ENCODE measurements at regions not wholly inside any gene's neighbourhood (a gene's known extent, or its start where the extent isn't known, plus 50 kb on each side); places are given as distances from the start of the nearest gene placed in this dataset.
A peak's percentile ranks its signal among the peaks of the same experiment; 100 is the strongest.

DNA sequence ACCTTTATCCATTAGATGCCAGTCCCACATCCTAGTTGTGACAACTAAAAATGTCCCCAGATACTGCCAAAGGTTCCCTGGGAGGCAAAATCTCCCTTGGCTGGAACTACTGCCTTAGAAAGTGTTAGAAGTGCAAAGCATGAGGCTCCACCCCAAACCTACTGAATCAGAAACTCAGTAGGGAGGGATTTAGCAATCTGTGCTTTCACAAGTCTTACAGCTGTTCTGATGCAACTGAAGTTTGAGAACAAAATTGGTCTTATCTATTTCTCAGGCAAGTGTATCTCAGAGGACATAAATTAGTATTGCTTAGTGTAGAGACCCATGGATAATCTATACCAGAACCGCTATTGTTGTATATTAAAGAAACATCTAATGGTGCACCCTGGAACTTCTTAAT, 70.2 kb downstream of the CLDN1 start:
- FAIRE-seq: no peak

DNA sequence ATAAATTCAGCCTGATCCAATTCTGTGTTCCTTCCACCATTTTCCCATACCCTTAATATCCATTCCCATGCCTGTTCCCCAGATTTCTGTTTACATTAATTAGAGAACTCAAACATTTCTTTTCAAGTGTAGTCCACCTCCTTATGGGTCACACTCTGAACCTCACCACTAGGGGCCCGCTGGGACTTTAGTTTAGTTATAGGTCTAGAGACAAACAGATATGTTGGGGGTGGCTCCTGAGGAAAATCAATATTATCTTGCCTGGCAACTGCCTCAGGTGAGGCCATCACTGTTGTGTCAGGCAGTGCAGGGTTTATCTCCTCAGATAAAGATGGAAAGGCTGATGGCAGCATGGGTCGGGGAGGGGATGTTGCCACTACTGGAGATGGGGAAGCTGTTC, 72.8 kb downstream of the CLDN1 start:
- no peak for FAIRE-seq

DNA sequence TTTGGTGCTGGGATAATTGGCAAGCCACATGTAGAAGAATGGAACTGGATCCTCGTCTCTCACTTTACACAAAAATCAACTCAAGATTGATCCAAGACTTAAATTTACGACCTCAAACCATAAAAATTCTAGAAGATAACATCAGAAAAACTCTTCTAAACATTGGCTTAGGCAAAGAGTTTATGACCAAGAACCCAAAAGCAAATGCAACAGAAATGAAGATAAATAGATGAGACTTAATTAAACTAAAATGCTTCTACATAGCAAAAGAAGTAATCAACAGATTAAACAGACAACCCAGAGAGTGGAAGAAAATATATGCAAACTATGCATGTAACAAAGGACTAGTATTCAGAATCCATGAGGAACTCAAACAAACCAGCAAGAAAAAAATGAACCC, 80.1 kb downstream of the CLDN1 start:
- no peak for FAIRE-seq

DNA sequence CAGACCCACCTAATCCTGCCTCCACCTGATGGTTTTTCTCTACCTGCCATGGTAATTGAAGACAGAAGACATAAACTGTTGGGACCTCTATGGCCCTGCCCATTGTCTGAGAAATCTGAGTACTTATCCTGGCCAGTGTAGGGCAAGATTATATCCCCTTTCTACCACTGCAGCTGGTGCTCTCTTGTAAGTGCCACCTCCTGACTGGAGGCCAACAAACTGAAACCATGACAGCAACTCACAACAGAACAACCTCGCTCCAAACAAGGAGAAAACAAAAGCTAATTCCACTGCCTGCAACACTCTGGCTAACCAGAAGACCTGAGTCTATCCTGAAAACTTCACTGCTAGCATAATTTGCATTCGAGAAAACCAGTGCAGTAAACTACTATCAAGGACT, 82.9 kb downstream of the CLDN1 start:
- no peak for FAIRE-seq

DNA sequence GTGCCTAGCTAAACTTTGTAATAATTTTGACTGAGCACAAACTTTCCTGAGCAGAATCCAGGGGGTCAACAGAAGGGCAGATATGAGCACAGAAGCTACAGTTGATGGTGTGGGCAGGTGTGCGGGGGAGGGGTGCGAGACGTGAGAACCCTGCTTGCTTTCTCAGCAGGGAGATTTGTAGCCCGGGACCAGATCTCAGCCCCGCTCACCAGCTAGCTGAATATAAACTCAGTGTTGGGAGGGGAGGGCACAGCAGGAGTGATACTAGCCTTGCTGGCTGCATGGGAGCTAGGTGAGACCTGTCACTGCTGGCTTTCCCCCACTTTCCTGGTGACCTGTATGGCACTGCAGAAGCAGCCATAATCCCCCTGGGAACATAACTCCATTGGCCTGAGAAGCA, 83.4 kb downstream of the CLDN1 start:
- no peak for FAIRE-seq

DNA sequence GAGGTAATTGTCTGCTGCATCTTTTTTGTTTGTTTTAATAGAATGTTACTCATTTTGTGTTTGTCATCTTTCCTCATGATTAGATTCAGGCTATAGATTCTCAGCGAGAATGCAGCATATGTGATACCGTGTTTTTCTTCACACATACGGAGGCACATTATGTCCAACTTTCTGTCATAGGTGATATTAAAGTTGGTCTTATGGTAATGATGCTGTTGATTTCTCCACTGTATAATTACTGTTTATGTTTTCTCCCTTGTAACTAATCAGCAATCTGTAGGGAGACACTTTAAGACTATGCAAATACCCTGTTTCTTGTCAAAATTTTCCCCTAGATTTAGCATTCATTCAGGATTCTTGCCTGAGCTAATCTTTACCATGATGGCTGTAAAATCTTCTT, 87.6 kb downstream of the CLDN1 start:
- no peak for FAIRE-seq

DNA sequence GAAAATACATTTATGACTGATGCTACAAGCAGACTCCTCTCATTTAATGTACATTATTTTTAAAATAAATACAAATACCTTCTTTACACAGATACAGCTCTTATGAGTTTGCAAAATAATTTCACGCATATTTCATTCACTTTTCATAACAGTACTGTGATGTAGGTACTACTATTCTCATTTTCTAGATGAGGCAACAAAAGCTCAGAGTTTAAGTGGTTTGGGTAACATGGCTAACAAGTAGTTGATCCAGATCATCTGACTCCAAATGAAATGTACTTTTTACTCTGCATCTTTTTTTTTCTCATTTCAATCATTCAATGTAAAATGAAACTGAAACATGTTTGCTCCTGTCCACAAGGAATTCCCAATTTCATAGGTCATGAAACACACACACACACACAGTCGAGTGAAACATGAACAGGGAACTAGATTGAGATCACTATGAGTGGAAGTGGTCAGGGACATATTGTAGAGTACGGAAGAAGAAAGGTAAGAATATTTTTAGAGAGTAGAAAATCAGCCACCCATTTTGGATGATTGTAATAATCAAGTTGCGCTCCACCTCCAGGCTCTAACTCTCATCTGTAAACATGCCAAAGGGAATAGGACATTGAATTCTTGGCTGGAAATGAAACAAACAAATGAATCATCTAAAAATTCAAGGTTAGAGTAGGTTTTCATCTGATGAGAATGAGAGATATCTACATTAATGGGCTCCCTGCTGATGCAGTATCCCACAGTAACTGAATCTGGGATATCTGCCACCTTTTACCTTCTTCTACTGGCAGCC, 92.4 kb downstream of the CLDN1 start:
- FAIRE-seq: no peak

DNA sequence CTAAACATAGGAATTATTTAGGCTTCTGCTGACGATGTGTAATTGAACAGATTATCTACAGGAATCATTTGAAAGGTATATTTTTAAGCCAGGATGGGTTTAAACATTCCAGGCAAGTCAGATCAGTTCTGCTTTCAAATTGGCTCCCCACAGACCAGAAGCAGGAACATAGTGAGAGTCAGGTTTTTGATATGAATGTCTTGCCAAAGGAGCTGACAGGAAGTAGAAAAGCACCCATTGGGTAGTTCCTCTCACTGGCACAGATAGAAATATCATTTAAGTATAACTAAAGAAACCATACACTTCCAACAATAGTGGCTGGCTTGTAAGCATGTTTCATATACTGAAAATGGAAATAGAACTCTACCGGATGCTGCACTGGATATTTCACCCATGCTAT, 95.2 kb downstream of the CLDN1 start:
- no peak for FAIRE-seq

DNA sequence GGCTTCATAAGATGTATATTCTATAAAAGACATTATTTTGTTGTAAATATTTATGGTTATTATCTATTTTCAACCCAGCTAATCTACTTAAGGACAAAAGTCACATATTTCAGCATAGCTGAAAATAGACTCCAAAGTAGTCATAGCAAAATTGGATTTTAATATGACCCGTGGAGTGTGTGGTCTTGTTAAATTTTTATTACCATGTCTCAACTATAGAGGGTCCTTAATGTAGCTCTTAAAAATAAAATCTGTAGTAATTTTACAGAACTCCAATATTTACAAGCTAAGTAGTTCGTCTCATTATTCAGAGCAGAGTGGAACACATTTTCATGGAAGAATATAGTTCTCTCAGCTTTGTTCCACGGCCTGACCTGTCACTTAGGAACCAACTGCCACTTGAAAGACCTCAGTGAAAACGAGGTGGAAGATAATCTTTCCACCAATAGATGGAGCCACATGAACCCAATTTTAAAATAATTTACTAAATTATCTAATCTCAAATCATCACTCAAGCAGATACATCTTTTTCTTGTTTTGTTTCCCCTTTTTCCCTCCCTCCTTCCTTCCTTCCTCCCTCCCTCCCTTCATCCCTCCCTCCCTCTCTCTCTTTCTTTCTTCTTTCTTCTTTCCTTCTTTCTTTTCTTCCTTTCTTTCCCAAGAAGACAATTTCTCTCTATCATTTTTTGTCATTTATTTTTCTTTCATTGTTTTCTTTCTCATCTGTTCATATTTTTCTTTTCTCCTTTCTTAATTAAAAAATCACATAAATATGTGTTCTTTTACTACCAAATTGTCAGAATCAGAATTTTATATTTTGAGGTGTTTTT, 97.2 kb downstream of the CLDN1 start:
- FAIRE-seq: peak; percentile 60

DNA sequence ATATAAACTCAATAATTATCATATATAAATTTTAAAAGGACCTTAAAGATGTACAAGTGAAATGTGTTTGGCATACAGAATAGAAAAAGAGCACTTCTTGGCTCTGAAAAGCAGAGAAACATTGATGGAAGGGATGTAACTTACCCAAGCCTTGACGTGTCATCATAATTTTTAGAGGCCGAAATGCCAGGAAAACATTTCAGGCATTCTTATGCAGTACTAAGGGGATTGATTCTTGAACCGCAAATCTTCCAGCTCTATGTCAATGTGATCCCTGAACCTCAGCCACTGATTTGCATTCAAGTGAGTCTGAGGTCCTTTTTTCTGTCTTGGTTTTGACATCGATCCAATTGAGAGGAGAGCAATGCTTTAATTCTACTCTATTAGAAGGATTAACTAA, 97.8 kb downstream of the CLDN1 start:
- FAIRE-seq: no peak

DNA sequence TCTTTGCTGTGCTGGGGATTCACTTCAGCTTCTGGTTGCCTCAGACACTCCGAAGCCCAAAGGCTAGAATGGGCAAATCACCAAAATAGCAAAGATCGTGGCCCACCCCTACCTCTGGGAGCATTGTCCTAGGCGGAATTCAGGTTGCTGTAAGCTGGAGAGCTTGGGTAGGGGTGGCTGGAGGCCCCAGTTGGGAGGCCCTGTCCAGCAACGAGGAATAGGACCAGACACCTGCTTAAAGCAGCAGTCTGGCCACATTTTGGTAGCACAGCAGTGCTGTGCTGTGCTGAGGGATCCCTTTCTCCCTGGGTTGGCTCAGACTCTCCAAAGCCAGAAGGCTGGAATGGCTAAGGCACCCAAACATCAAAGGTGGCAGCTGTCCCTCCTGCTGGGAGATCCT, 99.3 kb downstream of the CLDN1 start:
- no peak for FAIRE-seq

DNA sequence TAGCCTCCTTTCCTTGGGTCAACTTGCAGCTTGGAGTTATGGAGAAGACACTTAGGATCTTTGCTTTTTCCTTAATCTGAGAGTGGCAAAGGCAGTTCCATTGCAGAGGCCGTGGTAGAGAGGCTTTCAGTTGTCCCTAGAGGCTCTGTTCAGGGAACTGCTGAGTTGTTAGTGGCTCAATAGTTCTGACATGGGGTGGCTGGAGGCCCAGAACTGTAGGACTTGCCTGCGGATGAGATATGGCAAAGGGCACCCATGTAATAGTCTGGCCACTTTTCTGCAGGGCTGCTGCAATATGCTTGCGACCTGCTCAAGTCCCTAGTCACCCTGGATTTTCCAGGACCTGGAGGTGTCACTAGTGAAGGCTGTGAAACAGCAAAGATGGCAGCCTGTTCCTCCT, 99.9 kb downstream of the CLDN1 start:
- no peak for FAIRE-seq

DNA sequence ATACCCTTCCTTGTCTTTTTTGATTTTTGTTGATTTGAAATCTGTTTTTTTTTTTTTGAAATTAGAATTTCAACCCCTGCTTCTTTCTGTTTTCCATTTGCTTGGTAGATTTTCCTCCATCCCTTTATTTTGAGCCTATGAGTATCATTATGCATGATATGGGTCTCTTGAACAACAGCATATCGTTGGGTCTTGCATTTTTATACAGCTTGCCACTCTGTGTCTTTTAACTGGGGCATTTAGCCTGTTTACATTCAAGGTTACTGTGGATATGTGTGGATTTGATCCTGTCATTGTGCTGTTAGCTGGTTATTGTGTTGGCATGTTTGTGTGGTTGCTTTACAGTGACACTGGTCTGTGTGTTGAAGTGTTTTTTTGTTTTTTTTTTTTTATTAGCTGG, 99.7 kb upstream of the P3H2 start:
- no peak for FAIRE-seq

DNA sequence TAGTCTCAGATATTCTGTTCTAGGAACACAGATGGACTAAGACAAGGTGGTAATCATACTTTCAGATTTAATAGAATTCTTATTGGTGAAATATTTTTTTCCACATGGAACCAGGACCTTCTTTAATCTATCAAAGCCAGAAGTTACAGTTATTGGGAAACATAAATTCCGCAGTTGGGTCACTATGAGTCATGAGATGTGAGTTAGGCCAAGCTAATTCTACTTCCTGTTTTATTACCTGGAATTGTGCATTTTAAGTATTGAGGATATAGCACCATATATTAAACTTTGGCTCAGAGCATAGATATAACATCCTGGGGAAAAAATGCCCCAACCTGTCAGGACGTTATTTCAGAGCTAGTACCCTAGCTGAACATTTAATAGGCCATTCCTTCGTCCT, 96.4 kb upstream of the P3H2 start:
- no peak for FAIRE-seq

DNA sequence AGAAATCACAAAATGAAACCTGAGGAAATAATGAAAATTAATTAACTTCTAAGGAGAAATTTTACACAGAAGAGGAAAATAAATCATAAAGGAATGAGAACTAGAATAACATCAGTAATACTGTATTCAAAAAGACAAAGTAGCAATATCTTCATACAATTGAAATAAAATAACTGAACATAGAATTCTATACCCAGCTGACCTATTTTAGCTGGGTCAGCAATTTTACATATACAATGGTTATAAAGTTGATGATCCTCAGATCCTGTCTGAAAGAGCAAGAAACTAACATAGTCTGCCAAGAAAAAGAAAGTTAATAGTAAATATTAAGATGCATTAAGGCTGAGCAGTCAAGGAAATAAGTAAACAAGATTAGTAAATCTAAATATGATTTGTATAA, 93.0 kb upstream of the P3H2 start:
- FAIRE-seq: peak; percentile 21

DNA sequence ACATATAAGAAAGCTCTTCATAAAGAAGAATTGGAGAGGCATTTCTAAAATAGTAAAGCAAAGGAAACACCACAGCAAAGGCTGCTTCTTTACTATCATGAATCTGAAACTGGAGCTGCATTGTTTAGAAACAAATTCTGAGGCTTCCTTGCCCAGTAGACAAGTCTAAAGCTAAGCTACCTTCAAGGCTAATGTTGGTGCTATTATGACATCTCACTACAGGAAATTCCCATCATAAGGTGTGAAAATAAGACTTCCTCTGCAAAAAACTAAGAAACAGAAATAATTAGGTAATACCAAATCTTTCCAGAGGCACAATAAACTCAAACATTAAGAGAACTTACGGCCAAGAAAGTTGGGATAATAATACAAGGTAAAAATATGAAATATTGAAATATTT, 89.9 kb upstream of the P3H2 start:
- FAIRE-seq: no peak

DNA sequence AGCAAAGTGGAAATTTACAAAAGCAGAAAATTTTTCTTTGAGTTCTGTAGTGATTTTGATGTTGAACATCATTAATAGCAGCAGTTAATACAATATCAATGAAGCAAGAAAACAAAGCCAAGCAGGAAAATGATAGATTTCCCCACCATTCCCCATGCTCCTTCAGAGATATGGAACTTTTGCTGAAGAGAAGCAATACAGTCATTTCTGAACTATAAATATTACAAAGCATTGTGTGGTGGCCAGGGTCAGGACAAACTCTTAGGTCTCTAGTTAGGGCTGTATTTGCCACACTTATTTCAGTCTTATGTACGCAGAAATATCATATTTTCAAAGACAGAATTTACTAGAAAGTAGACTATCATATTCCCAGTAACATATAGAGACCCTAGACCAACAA, 88.8 kb upstream of the P3H2 start:
- no peak for FAIRE-seq

DNA sequence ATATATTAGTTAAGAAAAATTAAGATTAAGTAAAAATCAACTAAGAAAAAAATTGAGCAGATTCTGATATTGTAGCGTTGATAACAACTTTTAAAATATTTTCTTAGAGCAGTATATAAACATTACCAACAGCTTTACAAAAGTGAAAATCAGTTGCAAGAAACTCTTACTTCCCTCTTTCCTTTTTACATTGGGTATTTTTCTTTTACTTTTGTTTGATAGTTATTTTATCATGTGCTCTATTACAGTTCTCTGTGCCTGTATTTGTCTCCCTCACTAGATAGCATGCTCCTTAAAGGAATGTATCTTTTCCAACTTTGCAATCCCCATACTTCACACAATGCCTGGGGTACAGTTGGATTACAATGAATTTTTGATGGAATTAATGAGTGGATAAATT, 87.5 kb upstream of the P3H2 start:
- FAIRE-seq: peak; percentile 44

DNA sequence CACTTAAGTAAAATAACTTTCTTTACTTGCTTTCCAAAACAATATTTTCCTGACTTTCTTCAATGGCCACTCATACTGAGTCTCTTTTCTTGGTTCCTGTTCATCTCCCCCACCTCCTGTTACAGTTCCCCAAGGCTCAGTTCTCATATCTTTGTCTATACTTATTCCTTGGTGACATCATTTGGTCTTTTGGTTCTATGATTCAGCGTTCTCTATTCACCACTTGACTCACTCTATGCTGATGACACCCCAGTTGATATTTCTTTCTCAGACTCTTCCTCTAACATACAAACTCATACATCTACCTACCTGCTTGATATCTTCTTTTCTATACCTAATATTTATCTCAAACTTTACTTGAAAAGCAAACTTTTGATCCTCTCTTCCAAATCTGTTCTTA, 85.0 kb upstream of the P3H2 start:
- no peak for FAIRE-seq

DNA sequence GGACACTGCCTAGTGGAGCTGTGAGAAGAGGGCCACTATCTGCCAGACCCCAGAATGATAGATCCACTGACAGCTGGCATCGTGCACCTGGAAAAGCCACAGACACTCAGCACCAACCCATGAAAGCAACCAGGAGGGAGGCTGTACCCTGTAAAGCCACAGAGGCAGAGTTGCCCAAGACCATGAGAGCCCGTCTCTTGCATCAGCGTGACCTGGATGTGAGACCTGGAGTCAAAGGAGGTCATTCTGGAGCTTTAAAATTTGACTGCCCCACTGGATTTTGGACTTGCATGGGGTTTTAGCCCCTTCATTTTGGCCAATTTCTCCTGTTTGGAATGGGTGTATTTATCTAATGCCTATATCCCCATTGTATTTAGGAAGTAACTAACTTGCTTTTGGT, 83.5 kb upstream of the P3H2 start:
- no peak for FAIRE-seq

DNA sequence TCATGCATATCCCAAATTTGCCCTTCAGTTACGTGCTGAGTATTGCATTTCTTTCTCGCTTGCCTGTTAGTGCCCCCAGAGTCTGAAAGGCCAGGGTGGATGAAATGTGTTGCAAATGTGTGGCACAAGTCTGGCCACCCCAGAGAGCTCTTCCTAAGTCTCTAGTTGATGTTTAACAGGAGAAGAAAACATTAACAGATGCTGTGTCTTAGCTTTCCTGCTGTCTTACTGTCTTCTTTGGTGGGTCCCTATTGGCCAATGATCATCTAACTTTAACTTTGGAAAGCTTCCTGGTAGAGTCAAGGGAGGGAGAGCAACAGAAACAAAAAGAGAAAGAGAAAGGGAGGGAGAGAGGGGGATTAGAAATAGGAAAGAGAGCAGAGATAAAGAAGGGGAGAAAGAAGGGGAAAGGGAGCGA, 76.7 kb upstream of the P3H2 start:
- FAIRE-seq: no peak

DNA sequence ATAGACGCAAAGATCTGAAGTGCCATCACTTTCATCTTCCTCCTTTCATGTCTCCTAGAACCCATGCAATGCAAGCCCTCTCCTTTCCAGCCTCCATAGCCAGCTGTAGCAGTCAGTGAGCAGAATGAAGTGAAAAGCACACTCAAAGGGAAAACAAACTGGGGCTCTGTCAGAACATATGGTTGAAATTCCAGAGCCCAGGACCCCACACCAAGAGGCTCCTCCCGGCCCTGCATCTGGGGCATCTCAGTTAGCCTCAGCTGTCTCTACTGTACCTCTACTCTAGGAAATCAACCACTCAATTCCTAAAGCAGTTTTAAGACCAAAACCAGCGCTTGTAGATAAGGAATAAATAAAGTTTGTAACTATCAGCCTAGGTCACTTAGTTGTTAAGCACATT, 73.8 kb upstream of the P3H2 start:
- no peak for FAIRE-seq

DNA sequence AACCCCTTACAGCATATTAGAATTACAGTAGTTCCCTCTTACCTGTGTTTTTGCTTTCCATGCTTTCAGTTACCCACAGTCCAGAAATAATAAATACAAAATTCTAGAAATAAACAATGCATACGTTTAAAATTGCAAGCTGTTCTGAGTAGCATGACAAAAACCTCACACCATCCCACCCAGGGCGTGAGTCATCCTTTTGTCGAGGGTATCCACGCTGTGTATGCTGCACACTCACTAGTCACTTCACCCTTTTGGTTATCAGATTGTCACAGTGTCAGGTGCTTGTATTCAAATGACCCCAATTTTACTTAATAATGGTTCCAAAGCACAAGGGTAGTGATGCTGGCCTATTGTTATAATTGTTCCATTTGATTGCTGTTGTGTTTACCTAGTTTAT, 72.5 kb upstream of the P3H2 start:
- no peak for FAIRE-seq

DNA sequence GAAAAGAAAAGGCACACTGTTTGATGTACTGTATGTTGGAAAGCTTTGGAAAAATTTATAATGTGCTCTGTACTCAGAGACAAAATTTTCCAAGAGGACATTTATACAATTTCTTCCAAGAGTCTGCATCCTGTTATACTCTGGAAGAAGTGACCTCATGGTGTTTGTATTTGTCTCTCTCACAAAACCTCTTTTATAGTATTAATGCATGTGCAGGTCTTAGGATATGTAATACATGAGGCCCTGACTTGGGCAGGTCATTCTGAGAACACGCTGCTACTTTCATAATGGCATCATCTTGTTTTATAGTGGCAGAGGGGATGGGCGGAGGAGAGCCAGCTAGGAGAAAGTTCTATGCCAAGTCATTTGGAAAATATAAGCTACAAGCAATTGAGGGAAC, 72.0 kb upstream of the P3H2 start:
- FAIRE-seq: no peak

DNA sequence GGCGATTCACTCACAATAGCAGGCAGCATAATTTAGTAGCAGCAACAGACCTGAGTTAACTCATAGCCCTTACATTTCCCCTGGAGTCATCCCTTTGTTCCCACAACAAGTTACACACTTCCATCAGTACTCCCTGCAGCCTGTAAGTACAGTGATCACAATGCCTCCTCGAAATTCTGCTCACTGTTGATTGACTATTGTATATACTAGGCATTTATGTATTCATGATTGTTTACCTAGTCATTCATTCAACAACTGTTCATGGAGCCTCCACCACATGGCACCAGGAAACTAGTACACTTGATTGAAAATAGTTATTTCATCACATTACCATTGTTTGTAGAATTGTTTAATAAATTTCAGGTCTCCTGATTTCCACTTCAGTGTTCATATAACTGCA, 71.4 kb upstream of the P3H2 start:
- FAIRE-seq: no peak

Measured in G401.6 (cell line).